NCI-H526 (cell line): ENCODE measurements at regions not wholly inside any gene's neighbourhood (a gene's known extent, or its start where the extent isn't known, plus 50 kb on each side); places are given as distances from the start of the nearest gene placed in this dataset.
"Not testable (repeated sequence)": the region's sequence is repeated elsewhere in the genome, so short reads cannot be mapped to it uniquely, and the experiment has no call there.

Source experiments
- DNase-seq, 2 experiments: peaks; one replicate each; lab custom pipeline; 2025; lab: John Stamatoyannopoulos, UW

DNA sequence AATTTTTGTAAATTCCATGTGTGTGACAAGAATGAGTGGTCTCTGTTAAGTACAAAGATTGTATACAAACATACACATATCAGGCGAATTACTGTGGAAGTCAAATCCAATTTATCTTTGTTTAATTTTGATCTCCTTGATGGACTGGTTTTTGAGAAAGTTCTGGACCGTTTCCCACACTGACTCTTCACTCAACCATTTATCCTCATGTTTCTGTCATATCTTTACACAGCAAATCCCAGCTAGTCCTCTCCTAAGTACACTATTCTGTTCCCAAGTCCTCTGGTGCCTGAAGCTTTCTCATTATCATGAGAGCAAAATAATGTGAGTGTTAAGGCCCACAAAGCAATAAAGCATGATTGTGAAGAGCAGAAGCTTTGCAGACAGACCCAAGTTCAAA, 189.9 kb downstream of the WNT5A start:
- no peak for DNase-seq

DNA sequence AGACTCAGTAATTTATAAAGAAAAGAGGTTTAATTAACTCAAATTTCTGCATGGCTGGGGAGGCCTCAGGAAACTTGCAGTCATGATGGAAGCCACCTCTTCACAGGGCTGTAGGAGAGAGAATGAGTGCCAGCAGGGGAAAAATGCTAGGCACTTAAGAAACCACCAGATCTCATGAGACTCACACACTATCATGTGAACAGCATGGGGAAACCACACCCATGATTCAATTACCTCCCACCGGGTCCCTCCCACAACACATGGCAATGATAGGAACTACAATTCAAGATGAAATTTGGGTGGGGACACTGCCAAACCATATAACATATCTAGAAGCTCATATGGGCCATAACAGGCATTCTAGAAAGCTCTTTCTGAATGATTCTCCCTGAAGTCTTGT, 190.3 kb downstream of the WNT5A start:
- no peak for DNase-seq

DNA sequence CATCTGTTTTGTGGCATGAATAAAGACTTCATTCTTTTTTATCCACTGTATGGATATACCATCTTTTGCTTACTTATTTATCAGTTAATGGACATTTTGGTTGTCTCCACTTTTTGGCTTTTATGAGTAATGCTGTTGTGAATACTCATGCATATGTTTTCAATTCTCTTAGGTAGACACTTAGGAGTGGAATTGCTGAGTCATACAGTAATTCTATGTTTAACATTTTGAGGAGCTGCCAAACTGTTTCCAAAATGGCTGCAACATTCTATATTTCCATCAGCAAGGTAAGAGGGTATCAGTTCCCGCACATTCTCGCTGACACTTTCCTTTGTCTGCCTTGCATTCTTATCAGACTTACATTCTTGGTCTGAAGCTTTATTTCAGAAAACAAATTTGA, 191.1 kb downstream of the WNT5A start:
- DNase-seq: no peak

DNA sequence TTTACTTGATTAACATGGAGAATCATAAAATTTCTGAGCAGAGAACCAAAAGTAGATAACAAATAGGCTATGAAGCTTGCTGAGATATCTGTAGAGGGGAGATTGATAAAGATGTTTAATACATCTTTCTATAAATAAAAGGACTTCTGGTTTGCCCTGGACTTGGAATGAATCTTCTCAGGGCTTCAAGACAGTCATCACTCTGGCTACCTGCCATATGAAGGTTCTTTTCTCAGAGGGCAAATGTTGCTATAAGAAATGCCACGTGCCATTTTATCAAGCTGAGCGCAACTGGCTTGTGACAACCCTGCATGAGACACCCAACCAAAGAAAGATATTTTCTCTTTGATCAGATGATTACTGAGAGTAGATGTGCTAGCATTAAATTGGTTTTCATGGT, 192.5 kb downstream of the WNT5A start:
- no peak for DNase-seq

DNA sequence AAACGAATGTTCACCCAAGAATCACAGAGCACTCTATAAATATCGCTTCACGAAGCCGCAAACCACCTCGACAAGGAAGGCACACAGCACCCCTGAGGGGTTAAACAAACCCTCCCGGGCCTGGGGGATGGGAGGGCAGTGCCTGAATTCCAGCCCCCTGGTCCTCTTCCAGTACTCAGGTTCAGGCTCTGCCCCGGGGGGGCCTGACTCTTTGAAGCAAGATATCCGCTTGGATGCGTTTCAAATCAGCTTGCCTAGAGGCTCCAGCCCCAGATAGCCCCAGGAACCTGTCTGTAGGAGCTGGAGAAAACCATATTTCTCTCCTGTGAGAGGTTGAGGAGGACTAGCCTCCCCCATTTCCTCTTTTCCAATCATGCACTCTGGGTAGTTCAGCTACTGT, 194.7 kb downstream of the WNT5A start:
- DNase-seq: no peak

DNA sequence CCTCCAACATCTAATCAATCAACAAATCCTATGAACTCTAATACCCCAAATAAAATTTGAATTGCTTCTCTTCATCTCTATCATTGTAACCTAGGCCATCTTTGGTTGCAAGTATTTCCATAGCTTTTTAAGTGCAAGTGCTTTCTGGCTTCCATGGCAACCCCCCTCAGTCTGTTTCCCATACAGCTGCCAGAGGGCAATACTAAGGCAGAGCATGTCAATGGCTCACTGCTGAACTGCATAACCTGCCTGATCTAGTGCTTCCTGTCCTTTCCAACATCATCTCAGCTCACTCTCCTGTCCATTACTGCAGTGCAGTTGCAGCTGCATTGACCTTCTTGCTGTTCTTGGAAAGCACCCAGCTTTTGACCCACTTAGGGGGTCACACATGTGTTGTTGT, 198.4 kb downstream of the WNT5A start:
- no peak for DNase-seq

DNA sequence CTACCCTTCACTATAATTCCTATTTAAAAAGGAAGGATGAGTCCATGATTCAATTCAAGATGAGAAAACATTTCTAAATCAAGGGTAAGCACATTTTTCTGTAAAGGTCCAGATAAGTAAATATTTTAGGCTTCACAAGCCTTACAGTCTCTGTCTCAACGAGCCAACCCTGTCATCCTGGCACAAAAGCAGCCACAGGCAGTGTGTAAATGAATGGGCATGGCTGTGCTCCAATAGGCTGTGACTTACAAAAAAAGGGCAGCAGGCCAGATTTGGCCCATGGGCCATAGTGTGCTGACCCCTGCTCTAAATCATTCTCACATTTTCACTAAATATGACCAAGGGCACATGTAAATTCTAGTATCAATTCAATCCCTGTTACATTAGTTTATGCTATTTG, 200.4 kb downstream of the WNT5A start:
- no peak for DNase-seq

DNA sequence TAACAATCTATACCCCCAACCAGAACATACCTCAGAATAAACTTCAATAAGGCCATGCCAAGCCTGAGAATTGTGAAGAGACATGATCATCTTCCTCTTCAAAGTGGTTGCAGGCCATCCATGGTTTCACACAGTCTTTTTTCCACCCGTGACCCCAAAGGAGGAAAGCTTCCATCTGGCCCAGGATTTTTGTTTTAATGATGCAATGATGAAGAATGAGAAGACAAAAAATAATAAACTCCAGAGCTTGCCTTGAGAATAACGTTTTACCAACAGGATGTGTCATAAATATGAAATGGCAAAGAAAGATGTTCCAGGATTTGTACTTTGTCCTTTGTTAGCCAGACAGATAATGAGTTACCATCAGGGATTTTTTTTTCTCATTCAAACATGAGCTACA, 201.9 kb downstream of the WNT5A start:
- no peak for DNase-seq

DNA sequence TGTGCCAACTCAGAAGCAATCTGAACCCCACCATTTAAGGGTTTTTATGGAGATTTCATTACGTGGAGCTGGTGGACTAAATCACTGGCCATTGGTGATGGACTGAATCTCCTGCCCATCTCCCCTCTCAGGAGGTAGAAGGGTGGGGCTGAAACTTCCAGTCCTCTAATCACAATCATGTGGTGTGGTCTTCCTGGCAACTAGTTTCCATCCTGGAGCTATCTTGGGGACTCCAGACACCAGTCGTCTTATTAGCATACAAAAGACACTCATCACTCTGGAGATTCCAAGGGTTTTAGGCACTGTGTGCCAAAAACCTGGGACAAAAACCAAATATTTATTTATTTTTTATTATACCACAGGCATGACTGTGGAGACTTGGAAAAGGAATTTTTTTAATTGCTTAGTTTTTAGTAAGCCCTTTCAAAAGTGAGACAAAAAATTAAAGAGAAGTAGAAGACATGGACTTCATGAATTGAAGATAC, 203.6 kb downstream of the WNT5A start:
- no peak for DNase-seq

DNA sequence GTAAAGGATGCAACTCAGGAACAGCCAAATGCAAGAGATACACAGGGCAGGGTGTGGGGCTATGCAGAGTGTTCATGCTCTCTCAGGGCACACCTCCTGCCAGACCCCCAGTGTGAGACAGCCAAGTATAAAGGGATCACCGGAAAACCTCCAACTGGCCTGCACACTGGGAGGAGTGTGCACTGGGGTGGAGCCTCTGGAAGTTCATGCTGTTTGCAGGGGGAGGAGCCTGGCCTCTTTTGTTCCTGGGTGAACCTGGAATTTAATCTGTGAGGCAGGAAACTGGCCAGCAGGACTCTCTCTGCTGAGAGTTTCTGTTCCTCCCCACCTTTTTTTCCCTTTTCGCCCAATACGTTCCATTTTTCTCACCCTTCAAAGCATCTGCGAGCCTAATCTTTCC, 204.1 kb downstream of the WNT5A start:
- no peak for DNase-seq

DNA sequence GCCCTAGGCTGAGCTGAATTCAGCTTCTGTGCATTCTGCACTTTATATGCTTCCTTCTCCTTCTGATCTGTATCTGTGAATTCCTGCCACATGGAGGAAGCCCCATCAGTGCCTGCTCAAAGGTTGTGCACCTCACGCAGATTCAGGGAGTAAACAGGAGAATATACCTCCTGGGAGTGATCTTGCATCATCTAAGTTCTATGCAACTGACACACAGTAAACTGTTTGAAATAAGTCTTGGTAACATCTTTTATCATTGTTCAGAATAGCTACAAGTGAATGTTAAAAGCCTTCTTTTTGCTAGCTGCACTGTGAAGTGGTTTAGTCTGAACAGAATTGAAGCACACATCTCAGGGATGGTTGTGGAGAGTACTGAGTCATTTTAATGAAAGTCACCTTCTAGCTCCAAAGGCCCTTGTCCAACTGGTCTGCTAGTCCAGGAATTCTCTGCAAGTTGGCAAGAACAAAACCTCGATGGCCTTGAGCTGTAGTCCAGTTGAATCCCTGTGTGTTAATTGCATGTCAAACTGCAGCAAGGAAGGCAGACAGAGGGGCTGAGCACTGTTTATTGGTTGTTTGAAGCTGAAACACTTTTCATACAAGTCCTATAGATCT, 215.0 kb downstream of the WNT5A start:
- DNase-seq: no peak

DNA sequence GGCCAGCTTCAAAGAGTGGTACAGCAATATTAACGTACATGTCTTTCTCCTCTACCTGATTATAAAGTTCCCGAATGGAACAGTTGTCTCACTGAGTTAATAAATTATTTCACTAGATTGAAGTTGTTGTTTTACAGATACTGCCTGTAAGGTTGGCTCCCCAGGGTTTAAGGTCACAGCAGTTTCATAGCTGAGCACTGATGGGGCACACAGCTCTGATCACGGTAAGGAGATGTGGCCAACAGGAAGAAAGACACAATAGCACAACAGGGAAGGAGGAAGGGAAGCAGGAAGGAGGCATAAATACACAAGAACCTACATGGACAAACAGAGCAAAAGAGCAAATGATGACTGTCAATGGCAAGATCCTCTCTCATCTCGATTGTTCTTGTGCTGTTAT, 215.6 kb downstream of the WNT5A start:
- DNase-seq: no peak

DNA sequence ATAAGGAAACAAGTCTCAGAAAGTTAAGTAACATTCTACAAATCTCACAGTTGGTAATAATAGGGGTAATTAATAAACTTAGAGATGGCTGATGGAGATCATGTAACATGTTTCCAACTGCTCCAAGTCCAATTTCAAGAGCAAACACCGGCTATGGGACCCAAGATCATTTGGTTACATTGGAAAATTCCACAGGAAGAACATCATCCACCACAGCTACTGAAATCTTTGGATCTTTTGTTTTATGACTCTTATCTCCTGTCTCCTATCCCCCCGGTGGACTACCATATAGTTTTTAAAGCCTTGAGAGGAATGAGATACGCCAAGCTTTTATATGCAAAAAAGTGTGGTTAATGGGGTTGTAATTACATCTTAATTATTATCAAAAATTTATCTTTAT, 216.1 kb downstream of the WNT5A start:
- no peak for DNase-seq

DNA sequence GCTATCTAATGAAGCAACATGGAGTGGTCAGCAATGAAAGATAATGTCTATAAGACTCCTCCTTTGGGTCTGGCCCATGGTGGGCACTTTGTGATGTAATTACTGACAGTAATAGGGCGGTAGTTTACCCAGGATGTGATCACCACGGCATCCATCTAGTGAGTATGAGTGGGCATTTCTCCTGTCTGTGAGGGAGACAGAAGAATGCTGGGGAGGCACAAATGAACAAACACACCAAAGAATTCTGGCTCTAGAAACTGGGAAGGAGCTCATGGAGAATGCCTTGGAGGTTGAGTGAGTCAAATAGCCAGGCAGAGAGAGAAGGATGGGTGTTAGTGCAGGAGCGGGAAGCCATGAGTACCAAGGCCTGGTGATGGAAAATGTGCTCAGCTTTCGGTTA, 217.5 kb downstream of the WNT5A start:
- DNase-seq: no peak

DNA sequence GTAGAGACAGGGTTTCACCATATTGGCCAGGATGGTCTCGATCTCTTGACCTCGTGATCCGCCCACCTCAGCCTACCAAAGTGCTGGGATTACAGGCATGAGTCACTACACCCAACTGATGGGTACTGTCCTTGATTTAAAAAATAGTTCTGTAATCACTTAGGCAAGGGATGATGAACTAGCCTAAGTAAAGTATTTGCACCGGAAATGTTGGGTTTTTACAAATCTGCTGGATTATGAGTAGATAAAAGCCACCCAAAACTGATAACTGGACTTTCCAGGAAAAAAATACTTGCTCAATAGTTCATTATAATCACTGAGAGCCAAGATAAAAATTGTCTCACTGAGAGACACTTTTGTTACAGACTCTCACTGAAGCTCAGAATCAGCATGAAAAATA, 218.0 kb downstream of the WNT5A start:
- DNase-seq: no peak

DNA sequence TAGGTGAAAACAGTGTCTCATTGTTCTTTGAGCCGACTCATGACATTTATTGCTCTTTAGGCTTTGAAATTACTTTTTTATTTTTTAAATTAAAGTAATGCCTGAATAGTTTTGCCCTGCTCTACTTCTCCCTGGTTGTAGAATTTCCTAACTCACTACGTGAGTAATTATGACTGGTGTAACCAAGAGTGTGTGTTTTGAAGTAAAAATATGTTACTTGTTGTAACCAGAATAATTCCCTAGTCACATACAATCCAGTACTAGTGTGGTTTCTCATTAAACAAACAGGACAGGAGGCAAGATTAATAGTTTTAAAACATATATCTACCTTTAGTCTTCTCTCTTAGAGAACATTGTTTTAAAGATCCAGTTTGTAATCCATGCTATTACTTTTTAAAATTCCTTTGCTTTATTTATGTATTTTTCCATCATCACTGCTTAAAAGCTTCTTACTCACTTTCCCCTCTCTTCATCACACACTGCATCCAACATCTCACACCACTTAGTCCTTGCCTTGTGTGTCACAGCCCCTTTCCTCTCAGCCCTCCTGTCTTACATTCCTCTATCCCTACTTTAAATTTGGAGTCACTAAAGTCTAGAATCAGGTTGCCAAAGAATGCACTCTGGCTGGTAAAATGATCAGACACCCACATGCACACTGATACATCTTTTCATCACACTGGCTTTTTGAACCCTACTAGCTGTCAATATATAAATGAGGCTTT, 219.7 kb downstream of the WNT5A start:
- no peak for DNase-seq

DNA sequence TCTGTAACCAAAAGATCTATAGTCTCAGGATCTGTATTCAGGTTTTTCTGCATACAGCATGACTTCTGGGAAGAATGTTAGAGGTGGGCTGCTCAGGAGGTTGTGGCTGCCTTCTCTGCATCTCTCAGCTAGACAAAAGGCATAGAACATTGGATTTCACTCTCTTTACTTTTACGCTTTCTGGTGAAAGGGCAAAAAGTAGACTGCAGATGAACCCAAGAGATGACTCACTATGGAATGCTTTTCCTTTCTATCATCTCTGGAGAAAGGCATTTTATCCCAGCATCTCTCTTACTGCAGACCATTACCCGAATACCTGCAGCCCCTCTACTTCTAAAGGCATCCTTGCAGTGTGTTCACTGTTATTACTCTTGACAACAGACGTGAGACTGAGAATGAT, 222.2 kb downstream of the WNT5A start:
- DNase-seq: no peak

DNA sequence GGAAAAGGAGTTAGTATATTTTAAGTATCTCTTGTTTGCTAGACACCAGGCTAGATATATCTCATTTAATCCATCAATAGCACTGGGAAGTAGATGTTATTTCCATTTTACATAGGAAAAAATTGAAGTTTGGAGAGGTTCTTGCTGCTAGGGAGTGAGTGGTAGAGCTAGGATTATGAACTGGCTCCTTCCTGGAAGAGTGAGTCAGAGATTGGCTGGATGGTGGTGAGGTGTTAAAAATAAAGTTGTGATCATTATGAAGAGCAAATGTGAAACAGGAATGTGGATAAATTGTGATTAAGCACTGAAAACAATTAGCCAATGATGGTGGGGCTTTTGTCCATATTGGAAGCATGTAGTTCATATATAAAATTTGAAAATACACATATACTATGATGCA, 234.2 kb downstream of the WNT5A start:
- no peak for DNase-seq

DNA sequence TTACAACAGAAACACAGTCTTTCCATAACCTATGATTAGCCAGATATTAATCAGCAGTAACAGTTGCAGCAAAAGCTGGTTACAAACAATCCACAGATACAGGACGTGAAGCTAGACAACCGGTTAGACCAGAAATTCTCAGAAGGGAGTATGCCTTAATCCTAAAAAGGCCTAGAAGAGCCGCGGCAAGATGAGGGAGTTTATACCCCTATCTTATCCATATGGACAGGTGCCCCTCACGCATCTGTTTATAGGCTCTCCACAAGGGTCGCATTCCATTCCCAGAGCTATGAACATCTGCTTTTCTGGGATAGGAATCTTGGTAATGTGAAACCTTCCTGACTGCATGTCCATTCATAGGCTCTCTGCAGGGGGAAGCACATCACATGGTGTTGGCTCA, 237.9 kb downstream of the WNT5A start:
- not testable (repeated sequence) for DNase-seq

DNA sequence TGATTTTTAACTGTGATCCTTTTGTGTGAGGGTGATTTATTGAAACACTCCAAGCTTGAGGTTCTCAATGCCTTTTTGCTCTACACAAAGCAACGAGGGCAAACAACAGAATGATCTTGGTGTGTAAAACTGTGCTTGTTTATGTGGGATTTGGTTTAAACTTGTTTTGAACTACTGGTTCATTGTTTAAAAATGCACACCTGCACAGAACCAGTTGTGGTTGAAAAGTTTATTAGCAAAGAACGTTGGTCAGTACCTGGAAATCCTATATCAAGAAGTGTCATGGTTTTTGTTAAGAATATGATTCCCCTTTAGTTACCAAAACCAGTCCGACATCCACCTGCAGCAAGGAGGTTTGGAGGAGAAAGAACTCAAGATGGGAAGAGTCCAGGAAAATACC, 239.4 kb downstream of the WNT5A start:
- DNase-seq: no peak

DNA sequence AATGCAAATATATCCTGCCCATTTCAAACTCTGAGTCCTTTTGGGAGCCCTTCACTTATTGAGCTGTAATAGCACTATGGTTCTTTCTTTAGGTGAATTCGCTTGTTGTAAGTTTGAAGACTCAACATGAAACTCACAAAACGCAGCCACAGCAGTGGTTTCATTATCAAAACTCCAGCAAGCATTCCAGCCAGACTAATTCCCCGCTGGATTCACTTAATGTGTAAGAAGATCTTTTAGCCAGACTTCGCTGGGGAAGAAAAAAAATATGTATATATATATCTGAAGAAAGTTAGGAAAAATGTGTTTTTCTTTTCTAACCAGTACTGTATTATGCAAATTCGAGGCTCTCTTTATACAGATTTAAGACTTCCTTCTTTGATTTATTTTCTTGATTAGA, 241.1 kb downstream of the WNT5A start:
- DNase-seq: no peak

DNA sequence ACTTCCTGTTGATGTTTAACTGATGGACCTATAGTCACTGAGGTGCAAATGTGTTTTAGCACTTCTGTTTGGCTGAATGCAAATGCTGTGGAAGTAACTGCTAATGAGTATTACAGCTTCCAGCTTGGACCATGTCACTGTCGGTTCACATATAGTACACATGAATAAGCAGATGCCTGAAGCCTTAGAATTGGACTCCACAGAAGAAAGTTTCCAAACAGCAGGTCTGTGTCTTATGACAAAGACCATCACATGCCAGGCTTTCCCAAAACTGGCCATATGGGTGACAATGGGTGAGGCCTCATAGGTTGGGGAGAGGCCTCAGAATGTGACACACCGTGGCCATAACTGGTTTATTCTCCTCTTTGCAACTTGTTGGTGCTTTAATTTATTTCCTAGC, 241.8 kb downstream of the WNT5A start:
- DNase-seq: no peak

DNA sequence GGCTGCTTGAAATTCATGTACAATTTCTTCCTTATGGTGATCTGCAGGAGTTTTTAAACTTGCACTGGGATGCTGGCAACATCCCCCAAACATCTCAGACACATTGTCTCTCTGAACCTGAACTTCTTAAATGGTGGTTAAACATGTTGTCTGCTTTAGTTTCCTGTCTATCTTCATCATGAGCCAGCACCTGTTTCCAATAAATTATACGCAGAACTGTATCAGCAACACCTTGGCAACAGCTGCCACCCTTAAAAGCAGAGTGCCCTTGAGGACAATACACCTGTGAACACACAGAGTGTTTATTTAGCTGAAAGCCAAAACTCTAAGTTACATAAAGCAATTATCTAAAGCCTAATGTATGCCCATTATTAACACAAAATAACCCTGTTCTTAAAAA, 242.9 kb downstream of the WNT5A start:
- peak in 1 of 2 experiments; percentile 31 for DNase-seq

DNA sequence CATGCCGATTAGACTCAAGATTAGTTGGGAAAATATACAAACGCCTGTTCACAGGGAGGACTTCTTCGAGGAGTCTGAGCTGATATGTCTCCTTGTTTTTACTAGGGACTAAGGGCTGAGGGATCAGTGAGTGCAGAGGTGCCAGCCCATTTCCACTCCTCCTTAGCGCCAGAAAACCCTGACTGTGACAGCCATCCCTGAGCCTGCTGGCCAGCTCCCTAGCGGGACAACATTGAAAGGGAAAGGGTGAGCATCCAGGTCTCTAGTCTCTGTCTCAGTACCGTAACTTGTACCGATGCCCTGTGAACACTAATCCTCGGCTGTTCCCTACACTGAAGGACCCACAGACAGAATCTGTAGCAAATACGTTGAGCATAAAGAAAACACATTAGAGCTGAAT, 243.4 kb downstream of the WNT5A start:
- no peak for DNase-seq
